DOHH2 (cell line): ENCODE measurements at regions not wholly inside any gene's neighbourhood (a gene's known extent, or its start where the extent isn't known, plus 50 kb on each side); places are given as distances from the start of the nearest gene placed in this dataset.

Source experiments
- CTCF ChIP-seq: fragments of 200-600 bp; sonication (generic); IDR thresholded peaks from one replicate; pipeline ENCODE4 v1.5.1; 2014; ENCODE audit warnings: antibody characterized with exemption, mild to moderate bottlenecking, low read depth, low read length; ENCODE audit not compliant: poor library complexity, severe bottlenecking
- EZH2phosphoT487 ChIP-seq: fragments of 200-600 bp; sonication (generic); IDR thresholded peaks from 2 replicates; pipeline ENCODE4 v1.6.1; 2017; ENCODE audit warnings: borderline replicate concordance, mild to moderate bottlenecking, antibody characterized with exemption, low read length, moderate library complexity, mixed read lengths

GRCh38 chr9:135252980-135253304 is 165.5 kb downstream of the OLFM1 start:
- no peak for TF ChIP-seq CTCF
- no peak for TF ChIP-seq EZH2phosphoT487
